ENCODE measurements at regions not wholly inside any gene's neighbourhood (a gene's known extent, or its start where the extent isn't known, plus 50 kb on each side); places are given as distances from the start of the nearest gene placed in this dataset.

- no peak for TF ChIP-seq POLR2A (IDR thresholded peaks at IDR 0.05)
- no peak for TF ChIP-seq CTCF (IDR thresholded peaks at IDR 0.05)
Measured at GRCh38 chr5:113939988-113940387, 421.9 kb upstream of the KCNN2 start.

All from ovary (tissue), 3 donors.